HepG2 (cell line): ENCODE measurements at regions not wholly inside any gene's neighbourhood (a gene's known extent, or its start where the extent isn't known, plus 50 kb on each side); places are given as distances from the start of the nearest gene placed in this dataset.

ENCODE experiments used
- ARNT ChIP-seq: fragments of 450-650 bp; IDR thresholded peaks from 2 replicates; pipeline ENCODE4 v1.6.1; 2017
- ARNTL ChIP-seq: sonication (generic); formaldehyde crosslinking; IDR thresholded peaks from 2 replicates; pipeline ENCODE4 v1.4.0; 2020; ENCODE audit warnings: mild to moderate bottlenecking, missing genetic modification reagents
- CEBPB ChIP-seq: IDR thresholded peaks from 2 replicates; pipeline ENCODE4 v1.6.1; 2011; ENCODE audit warnings: low read depth, low read length, improper control_type of control experiment, borderline replicate concordance
- CTCF ChIP-seq: sonication (generic); formaldehyde crosslinking; IDR thresholded peaks from 2 replicates; pipeline ENCODE4 v1.5.0; 2020; ENCODE audit warnings: mild to moderate bottlenecking, missing genetic modification reagents, moderate library complexity
- EP300 ChIP-seq, 3 experiments: sonication (generic) in 1 of 3; formaldehyde crosslinking in 1 of 3; IDR thresholded peaks; 2 replicates each; pipeline versions ENCODE4 v1.5.1 to v1.6.1; 2011 to 2020; ENCODE audit warnings: low read depth in 2 of 3, low read length in 2 of 3, borderline replicate concordance in 1 of 3, improper control_type of control experiment in 1 of 3, mild to moderate bottlenecking in 1 of 3, missing genetic modification reagents in 1 of 3, moderate library complexity in 1 of 3
- FOXJ3 ChIP-seq: sonication (generic); formaldehyde crosslinking; IDR thresholded peaks from 2 replicates; pipeline ENCODE4 v1.4.0; 2020; ENCODE audit warnings: missing genetic modification reagents, mild to moderate bottlenecking, borderline replicate concordance
- HDAC1 ChIP-seq: sonication (generic); formaldehyde crosslinking; IDR thresholded peaks from 2 replicates; pipeline ENCODE4 v1.5.1; 2020; ENCODE audit warnings: mild to moderate bottlenecking, missing genetic modification reagents
- RAD21 ChIP-seq: fragments of 450-650 bp; formaldehyde crosslinking; IDR thresholded peaks from 2 replicates; pipeline ENCODE4 v1.5.0; 2020; ENCODE audit warnings: mild to moderate bottlenecking
- SPEN ChIP-seq: sonication (generic); formaldehyde crosslinking; IDR thresholded peaks from 2 replicates; pipeline ENCODE4 v1.5.1; 2020; ENCODE audit warnings: low read depth, mild to moderate bottlenecking, missing genetic modification reagents
- ZNF263 ChIP-seq: sonication (generic); formaldehyde crosslinking; IDR thresholded peaks from 2 replicates; pipeline ENCODE4 v1.4.0; 2020; ENCODE audit warnings: missing genetic modification reagents
- ZNF318 ChIP-seq: sonication (generic); formaldehyde crosslinking; IDR thresholded peaks from 2 replicates; pipeline ENCODE4 v1.4.0; 2020; ENCODE audit warnings: mild to moderate bottlenecking, missing genetic modification reagents
- ZNF639 ChIP-seq: conservative IDR thresholded peaks from 2 replicates; pipeline ENCODE4 v1.6.1; 2018; ENCODE audit warnings: missing genetic modification reagents

- TF ChIP-seq ZNF263 (CRISPR knock-in tag) (no peak), CTCF (CRISPR knock-in tag) (no peak), ARNTL (CRISPR knock-in tag) (no peak), CEBPB (no peak), ZNF639 (CRISPR knock-in tag) (no peak), FOXJ3 (CRISPR knock-in tag) (no peak), ARNT (no peak), ZNF318 (no peak), SPEN (CRISPR knock-in tag) (no peak), RAD21 (CRISPR knock-in tag) (no peak), HDAC1 (CRISPR knock-in tag) (no peak), EP300 (IDR thresholded peaks at IDR 0.05; ENCODE audit: low read depth in 2 of 2, low read length in 2 of 2) (no peak), EP300 (CRISPR knock-in tag; IDR thresholded peaks at IDR 0.05; ENCODE audit: borderline replicate concordance) (no peak)
These were observed 678.5 kb upstream of the TBX3 start for GRCh38 chr12:115362339-115362976.
